Effector CD8-positive, alpha-beta T cell (primary cell): ENCODE measurements at regions not wholly inside any gene's neighbourhood (a gene's known extent, or its start where the extent isn't known, plus 50 kb on each side); places are given as distances from the start of the nearest gene placed in this dataset.
A peak's percentile ranks its signal among the peaks of the same experiment; 100 is the strongest.

Experiments
- DNase-seq: peaks from one replicate; lab custom pipeline; 2025; lab: John Stamatoyannopoulos, UW

GRCh38 chr2:64854773-64855237 is 134.4 kb upstream of the SLC1A4 start:
- no peak for DNase-seq

GRCh38 chr2:64857581-64858471 is 131.4 kb upstream of the SLC1A4 start:
- no peak for DNase-seq

GRCh38 chr2:64858541-64859311 is 130.5 kb upstream of the SLC1A4 start:
- no peak for DNase-seq

GRCh38 chr2:64859312-64860212 is 129.6 kb upstream of the SLC1A4 start:
- DNase-seq: no peak

DNA sequence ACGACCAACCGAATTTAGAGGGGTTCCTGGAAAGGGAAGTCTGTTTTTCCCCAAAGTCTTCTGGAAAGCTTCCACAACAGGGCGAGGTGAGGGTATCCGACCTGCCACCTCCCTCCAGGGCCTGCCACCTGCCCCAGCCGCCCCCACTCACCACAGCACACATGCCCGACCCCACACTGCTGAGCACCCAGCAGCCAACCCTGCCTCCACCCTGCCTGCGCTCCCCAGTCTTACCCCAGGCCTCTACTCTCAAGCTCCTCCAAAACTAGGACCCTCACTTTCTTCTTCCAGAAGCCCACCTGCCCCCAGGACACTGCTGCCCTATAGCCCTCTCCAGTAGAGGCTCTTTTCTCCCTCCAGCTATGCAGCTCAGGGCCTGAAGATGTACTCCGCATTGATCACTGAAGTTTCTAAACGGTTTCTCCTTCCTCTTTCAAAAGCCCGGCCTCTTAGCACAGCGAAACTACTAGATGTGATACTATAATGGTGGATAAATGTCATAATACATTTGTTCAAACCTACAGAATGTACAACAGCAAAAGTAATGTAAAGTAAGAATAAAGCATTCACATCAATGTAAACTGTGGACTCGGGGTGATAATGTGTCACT is 128.8 kb upstream of the SLC1A4 start:
- no peak for DNase-seq

DNA sequence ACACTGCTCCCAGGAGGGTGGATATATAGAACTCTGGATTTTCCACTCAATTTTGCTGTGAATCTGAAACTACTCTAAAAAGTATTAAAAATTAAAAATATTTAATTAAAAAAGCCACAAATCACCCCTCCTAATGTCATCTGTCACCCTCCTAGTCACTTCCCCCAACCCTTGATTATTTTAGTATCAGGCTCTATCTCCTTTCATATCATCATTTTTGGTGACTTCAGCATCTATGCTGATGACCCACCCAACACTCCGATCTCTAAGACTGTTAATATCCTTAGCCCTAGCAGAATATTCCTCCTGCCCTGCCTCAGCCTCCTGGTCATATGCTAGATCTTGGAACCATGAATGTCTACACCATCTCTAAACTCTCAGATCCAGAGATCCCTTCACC is 128.3 kb upstream of the SLC1A4 start:
- DNase-seq: no peak

- DNase-seq: no peak
Observed at GRCh38 chr2:64861452-64862397, 127.5 kb upstream of the SLC1A4 start.

- DNase-seq: no peak
Observed at GRCh38 chr2:64862623-64863022, 126.6 kb upstream of the SLC1A4 start.

DNA sequence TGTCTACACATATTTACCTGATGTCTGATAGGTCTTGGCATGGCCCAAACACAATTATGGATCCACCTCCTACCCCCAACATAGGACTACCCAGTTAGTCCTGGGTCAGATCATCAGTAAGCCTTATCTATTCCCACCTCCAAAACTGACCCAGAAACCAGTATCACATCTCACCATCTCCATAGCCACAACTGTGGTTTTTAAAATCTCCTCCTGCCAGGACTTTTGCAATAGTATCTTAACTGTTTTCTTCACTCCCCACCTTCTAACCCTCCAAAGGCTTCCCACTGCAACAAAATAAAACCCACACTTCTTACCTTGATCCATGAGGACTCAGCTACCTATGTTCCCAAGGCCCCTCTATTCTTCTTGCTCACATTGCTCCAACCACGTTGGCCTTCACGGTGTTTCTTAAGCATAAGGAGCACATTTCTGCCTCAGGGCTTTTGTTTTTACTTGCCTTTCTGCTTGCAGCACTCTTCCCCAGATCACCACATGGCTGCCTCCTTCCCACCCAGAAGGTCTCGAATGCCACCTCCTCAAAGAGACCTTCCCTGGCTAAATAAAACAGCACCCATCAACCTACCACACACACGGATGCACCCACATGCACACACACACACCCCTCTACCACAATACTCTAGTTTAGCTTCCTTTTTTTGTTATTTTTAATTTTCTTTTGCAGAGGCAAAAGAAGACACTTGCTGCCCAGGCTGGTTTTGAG is 125.9 kb upstream of the SLC1A4 start:
- DNase-seq: no peak

DNA sequence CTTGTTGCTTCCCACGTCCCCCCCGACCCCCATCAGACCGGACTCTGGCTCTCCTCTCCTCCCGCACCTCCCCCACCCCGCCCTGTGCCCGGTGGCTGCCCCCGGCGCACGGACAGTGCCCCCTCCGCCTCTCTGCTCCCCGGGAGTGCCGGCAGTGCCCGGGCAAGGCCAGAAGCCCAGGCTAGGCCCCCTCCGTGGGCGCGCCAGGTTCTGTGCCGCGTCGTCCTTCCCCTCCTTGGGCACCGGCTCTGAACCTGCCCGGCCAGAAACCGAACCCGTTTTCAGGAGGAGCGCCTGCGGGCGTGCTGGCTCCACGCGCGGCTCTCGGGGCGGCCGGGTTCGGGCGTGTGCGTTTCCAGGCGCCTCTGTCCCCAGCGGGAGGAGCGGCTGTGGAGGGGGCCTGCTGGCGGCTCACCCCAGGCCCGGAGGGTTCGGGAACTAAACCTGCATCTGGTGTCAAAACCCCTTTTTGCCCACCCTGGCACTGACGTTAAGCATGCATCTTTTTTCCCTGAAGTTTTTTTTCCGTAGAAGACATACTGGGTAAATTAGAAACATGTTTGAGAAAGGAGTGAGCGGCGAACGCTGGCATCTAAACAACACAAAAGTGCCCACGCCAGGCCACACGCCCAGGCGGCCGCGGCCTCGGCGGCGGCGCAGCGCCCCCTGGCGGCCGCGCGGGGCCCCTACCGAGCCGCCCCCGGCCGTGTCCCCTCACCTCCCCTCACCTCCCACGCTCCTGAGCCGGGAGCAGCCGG is 123.9 kb upstream of the SLC1A4 start:
- peak; percentile 43 for DNase-seq

- DNase-seq: no peak
Observed at GRCh38 chr2:64865831-64866345, 123.3 kb upstream of the SLC1A4 start.

DNA sequence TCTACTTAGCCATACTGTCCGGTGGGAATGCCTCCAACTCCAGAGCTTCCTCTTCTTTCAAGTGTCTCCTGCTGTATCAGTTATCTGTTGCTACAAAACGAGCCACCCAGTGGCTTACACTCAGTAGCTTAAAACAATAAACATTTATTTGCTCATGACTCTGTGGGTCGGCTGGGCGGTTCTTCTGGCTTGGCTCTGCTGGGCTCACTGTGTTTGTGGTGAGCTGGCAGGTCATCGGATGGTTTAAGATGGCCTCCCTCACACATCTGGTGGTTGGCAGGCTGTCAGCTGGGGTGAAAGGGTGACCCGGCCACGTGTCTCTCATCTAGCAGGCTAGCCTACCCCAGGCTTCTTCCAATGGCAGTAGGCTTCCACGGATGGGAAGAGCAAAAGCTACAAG is 122.4 kb upstream of the SLC1A4 start:
- DNase-seq: no peak

- DNase-seq: no peak
Observed at GRCh38 chr2:64867253-64867996, 121.8 kb upstream of the SLC1A4 start.

GRCh38 chr2:64869126-64869525 is 120.1 kb upstream of the SLC1A4 start:
- no peak for DNase-seq

- peak; percentile 74 for DNase-seq
Observed at GRCh38 chr2:64873472-64873924, 115.7 kb upstream of the SLC1A4 start.

DNA sequence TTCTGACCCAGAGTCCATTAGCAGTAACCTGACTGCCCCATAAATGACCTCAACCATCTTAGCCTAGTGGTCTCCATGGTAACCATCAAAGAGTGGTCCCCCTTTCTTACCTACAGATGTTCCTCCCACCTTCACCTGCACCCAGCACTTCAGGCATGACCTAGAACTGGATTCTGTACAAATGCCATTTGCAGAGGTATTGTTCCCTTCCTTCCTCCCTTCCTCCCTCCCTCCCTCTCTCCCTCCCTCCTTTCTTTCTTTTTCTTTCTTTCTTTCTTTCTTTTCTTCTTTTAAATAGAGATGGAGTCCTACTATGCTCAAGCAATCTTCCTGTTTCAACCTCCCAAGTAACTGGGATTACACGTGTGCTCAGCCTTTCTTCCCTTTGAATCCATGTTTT is 114.6 kb upstream of the SLC1A4 start:
- DNase-seq: no peak

DNA sequence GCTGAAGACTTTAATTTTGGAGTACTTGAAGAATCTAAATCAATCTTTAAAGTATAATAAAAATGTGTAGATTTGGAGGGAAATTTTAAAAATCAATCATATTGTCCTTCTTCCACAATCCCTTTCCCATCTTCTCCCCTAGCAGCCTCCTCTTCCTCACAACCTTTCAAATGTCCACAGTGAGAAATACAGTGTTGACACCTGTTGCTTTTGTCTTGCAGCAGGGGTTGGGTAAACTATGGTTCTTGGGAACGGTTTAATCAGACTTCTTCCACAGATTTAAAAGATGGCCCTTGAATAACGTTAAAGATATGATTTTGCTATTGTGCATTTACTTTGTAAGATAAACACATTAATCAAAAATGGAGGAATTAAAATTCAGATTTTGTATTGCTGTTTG is 113.8 kb upstream of the SLC1A4 start:
- no peak for DNase-seq

- no peak for DNase-seq
Observed at GRCh38 chr2:64876137-64876647, 113.0 kb upstream of the SLC1A4 start.
